ENCODE measurements at regions not wholly inside any gene's neighbourhood (a gene's known extent, or its start where the extent isn't known, plus 50 kb on each side); places are given as distances from the start of the nearest gene placed in this dataset.

DNA sequence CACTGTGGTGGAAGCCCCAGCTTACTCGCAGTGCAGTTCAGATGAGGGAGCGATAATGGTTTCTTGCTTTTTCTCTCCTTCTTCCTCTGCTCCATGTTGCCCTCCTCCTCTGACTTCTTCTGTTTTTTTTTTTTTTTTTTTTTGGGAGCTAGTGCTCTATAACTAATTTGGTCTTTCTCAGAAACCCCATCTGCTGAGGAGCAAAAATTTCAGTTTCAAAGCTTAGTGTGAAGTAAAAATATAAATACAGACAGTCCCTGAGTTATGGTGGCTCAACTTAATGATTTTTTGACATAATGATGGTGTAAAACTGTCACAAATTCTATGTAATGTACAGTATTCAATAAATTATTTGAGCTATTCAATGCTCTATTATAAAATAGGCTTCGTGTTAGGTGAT, 120.7 kb downstream of the TBX19 start:
- Histone ChIP-seq H3K36me3 (ENCODE audit: insufficient read depth, low read length) (no peaks in the 10 kb centered on the region), H3K27me3 (ENCODE audit: insufficient read depth, low read length) (no peaks in the 10 kb centered on the region), H3K9me3 (ENCODE audit: insufficient read depth, low read depth, low read length) (no peaks in the 10 kb centered on the region), H3K4me1 (ENCODE audit: insufficient read depth, low read length) (peaks cover 8% of the 10 kb centered on the region; the same call in 1 of the 2 replicates), H3K9ac (ENCODE audit: low read depth, low read length) (no peak overlapping the region), H3K27ac (ENCODE audit: low read depth, low read length) (no peak overlapping the region), H3K4me3 (ENCODE audit: low read length) (no peak overlapping the region)
- 100% methylated on average over 3 of the region's 3 CpGs for WGBS

- H3K4me1 ChIP-seq (ENCODE audit: insufficient read depth, low read length) = peaks cover 8% of the 10 kb centered on the region; the same call in 1 of the 2 replicates
- 100% methylated on average over 1 of the region's 1 CpG for WGBS
Observed at GRCh38 chr1:168400139-168400538, 119.5 kb downstream of the TBX19 start.

DNA sequence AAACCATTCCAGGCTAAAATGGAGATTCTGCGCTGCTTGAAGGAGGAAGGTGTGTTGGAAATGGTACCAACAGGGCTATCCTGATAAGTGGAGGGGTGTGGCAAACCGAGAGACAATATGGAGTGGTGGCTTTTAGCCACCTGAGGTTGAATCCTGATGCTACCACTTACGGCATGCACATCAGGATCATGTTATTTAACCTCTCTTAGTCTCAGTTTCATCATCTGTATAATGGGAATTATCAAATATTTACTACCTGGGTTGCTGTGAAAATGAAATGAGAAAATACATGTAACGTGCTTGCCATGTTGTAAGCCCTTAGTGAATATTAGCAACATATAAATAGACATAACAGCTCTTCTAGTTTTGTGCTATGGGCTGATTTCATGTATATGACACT, 117.1 kb downstream of the TBX19 start:
- Histone ChIP-seq H3K4me3 (ENCODE audit: low read length) (no peak overlapping the region), H3K4me1 (ENCODE audit: insufficient read depth, low read length) (peaks cover 8% of the 10 kb centered on the region; the same call in 1 of the 2 replicates), H3K9ac (ENCODE audit: low read depth, low read length) (no peak overlapping the region), H3K27ac (ENCODE audit: low read depth, low read length) (no peak overlapping the region), H3K27me3 (ENCODE audit: insufficient read depth, low read length) (no peaks in the 10 kb centered on the region), H3K9me3 (ENCODE audit: insufficient read depth, low read depth, low read length) (no peaks in the 10 kb centered on the region), H3K36me3 (ENCODE audit: insufficient read depth, low read length) (no peaks in the 10 kb centered on the region)
- WGBS = 95% methylated on average over 2 of the region's 4 CpGs

More at GRCh38 chr1:168400139-168400538, 119.5 kb downstream of the TBX19 start:
- H3K36me3 ChIP-seq (ENCODE audit: insufficient read depth, low read length) = no peaks in the 10 kb centered on the region
- H3K27ac ChIP-seq (ENCODE audit: low read depth, low read length) = no peak overlapping the region
- H3K9me3 ChIP-seq (ENCODE audit: insufficient read depth, low read depth, low read length) = no peaks in the 10 kb centered on the region
- no peak overlapping the region for H3K9ac ChIP-seq (ENCODE audit: low read depth, low read length)
- no peak overlapping the region for H3K4me3 ChIP-seq (ENCODE audit: low read length)
- no peaks in the 10 kb centered on the region for H3K27me3 ChIP-seq (ENCODE audit: insufficient read depth, low read length)

DNA sequence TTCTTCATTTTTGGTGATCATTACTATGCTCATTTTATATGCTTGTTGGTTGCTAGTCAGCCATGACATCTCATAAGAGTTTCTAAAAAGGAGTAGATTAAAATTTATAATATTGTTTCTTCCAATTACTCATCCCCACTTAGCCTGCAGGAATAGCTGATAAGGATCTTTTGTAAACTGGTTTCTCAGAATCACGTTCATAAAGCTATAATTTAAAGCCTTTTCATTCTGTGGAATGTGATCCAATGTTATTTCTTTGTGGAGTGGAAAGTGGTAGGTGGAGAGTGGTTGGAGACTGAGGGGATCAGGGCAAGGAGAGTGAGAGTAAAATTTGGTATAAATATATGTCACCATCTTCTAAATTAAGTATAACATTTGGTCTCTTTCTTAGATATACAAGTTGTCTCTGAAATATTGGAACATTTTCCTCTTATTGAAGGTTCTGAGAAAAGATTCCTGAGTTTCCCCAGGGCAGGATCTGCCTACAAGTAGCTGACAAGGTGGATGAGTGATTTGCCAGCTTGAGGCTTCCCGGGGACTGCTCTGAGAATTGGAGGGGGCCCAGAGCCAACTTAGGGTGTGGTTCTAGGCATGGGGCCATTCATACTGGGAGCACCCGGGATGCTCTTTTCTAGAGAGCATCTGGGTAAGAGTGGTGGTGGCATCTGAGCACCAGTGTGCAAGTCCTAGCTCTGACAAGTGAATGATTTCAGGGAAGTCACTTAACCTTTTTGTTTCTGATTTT, 116.4 kb downstream of the TBX19 start:
- 90% methylated on average over 3 of the region's 3 CpGs for WGBS
- peaks cover 8% of the 10 kb centered on the region; the same call in 1 of the 2 replicates for H3K4me1 ChIP-seq (ENCODE audit: insufficient read depth, low read length)
- no peaks in the 10 kb centered on the region for H3K36me3 ChIP-seq (ENCODE audit: insufficient read depth, low read length)
- H3K9me3 ChIP-seq (ENCODE audit: insufficient read depth, low read depth, low read length) = no peaks in the 10 kb centered on the region
- H3K9ac ChIP-seq (ENCODE audit: low read depth, low read length) = no peak overlapping the region
- no peak overlapping the region for H3K4me3 ChIP-seq (ENCODE audit: low read length)
- no peak overlapping the region for H3K27ac ChIP-seq (ENCODE audit: low read depth, low read length)
- H3K27me3 ChIP-seq (ENCODE audit: insufficient read depth, low read length) = no peaks in the 10 kb centered on the region

DNA sequence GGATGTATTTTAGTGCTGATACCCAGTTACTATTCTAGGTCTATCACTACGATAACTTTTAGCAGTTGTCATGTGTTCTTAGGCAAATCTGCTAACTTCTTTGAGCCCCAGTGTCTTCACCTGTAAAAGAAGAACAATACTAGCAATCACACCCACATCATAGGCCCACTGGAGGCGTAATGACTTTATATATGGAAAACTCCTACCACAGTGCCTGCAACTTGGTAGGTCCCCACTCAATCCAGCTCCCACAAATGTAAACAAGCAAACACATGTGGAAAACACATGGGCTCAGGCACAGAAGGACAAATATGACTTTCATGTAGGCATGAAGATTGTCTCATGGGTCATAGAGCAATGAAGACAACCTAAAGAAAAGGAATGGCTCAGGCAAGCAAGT, 115.8 kb downstream of the TBX19 start:
- no peaks in the 10 kb centered on the region for H3K27me3 ChIP-seq (ENCODE audit: insufficient read depth, low read length)
- no peaks in the 10 kb centered on the region for H3K36me3 ChIP-seq (ENCODE audit: insufficient read depth, low read length)
- H3K4me1 ChIP-seq (ENCODE audit: insufficient read depth, low read length) = peaks cover 8% of the 10 kb centered on the region; the same call in 1 of the 2 replicates
- no peak overlapping the region for H3K27ac ChIP-seq (ENCODE audit: low read depth, low read length)
- no peak overlapping the region for H3K4me3 ChIP-seq (ENCODE audit: low read length)
- WGBS = 99% methylated on average over 2 of the region's 2 CpGs
- H3K9me3 ChIP-seq (ENCODE audit: insufficient read depth, low read depth, low read length) = no peaks in the 10 kb centered on the region
- no peak overlapping the region for H3K9ac ChIP-seq (ENCODE audit: low read depth, low read length)

- 94% methylated on average over 1 of the region's 1 CpG for WGBS
Observed at GRCh38 chr1:168394858-168395257, 114.2 kb downstream of the TBX19 start.

DNA sequence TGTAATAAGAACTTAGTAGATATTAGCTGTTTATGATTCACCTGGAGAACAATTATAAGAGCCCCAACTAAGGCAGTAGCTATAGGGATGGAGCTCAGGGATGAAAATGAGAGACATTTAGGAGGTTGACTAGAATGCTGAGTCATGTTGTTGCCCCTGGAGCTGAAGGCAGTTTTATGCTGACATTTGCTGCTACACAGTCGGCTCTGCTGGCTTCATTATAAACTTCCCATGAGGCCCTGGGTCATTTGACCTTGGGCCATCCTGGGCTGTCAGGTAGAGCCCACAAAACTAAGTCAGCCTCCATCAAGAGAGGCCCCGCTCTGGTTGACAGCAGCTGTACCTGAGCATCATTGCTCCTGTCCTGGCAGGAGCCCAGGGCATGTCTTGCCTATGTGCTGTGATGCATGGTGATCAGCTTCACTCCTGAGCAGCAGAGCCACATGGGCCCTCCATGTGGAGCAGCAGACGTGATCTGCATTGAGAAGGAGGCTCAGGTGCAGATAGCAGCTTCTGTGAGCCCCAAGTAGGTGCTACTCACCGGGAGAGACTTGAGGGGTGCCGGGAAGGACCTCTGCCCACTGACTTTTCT, 112.4 kb downstream of the TBX19 start:
- WGBS = 91% methylated on average over 5 of the region's 5 CpGs
- Histone ChIP-seq H3K4me3 (ENCODE audit: low read length) (no peak overlapping the region), H3K9me3 (ENCODE audit: insufficient read depth, low read depth, low read length) (no peaks in the 10 kb centered on the region), H3K4me1 (ENCODE audit: insufficient read depth, low read length) (peaks cover 5% of the 10 kb centered on the region), H3K36me3 (ENCODE audit: insufficient read depth, low read length) (no peaks in the 10 kb centered on the region), H3K27me3 (ENCODE audit: insufficient read depth, low read length) (no peaks in the 10 kb centered on the region), H3K9ac (ENCODE audit: low read depth, low read length) (no peak overlapping the region), H3K27ac (ENCODE audit: low read depth, low read length) (no peak overlapping the region)

More at GRCh38 chr1:168394858-168395257, 114.2 kb downstream of the TBX19 start:
- no peaks in the 10 kb centered on the region for H3K9me3 ChIP-seq (ENCODE audit: insufficient read depth, low read depth, low read length)
- no peaks in the 10 kb centered on the region for H3K27me3 ChIP-seq (ENCODE audit: insufficient read depth, low read length)
- no peak overlapping the region for H3K4me3 ChIP-seq (ENCODE audit: low read length)
- no peak overlapping the region for H3K9ac ChIP-seq (ENCODE audit: low read depth, low read length)
- H3K27ac ChIP-seq (ENCODE audit: low read depth, low read length) = no peak overlapping the region
- peaks cover 8% of the 10 kb centered on the region; the same call in 1 of the 2 replicates for H3K4me1 ChIP-seq (ENCODE audit: insufficient read depth, low read length)
- no peaks in the 10 kb centered on the region for H3K36me3 ChIP-seq (ENCODE audit: insufficient read depth, low read length)

DNA sequence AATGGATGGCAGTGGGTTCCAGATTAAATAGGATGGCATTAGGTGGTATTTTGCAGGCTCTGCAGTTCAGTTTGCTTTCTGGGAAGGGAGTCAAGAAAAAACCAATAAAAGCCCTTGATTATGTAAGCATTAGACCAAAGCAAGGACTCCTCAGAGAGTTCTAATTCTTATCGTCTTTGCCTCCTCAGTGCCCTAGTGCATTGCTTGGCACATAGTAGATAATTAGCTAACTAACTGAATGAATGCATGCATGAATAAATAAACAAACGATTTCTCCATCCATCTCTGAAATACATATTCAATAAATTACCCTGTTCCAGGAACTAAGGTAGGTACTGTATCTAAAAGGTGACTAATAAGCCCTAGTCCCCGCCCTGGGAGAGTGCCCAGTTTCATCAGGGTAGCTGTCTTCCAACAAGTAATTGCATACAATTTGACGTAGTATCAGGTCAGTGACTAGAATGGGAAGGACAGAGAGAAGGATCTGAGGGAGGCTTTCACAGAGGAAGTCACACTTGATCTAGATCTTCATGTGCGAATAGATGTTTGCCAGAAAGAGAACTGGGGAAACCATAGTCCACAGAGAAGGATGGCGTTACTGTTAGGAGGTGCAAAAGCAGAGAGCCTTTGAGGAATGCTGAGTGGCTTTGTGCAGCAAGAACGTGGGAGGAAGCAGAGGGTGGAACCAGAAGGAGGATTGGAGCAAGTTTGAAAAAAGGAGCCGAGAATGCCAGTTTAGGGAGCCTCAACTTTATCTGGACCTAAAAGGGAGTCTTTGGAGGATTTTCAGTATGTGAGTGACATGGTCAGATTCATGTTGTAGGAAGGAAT, 111.4 kb downstream of the TBX19 start:
- Histone ChIP-seq H3K27ac (ENCODE audit: low read depth, low read length) (no peak overlapping the region), H3K9me3 (ENCODE audit: insufficient read depth, low read depth, low read length) (no peaks in the 10 kb centered on the region), H3K4me1 (ENCODE audit: insufficient read depth, low read length) (peaks cover 15% of the 10 kb centered on the region), H3K27me3 (ENCODE audit: insufficient read depth, low read length) (peaks cover under 1% of the 10 kb centered on the region; the same call in 1 of the 2 replicates), H3K36me3 (ENCODE audit: insufficient read depth, low read length) (no peaks in the 10 kb centered on the region), H3K4me3 (ENCODE audit: low read length) (no peak overlapping the region), H3K9ac (ENCODE audit: low read depth, low read length) (no peak overlapping the region)
- WGBS = 85% methylated on average over 7 of the region's 8 CpGs

- peaks cover 6% of the 10 kb centered on the region; the same call in 1 of the 2 replicates for H3K27me3 ChIP-seq (ENCODE audit: insufficient read depth, low read length)
- no peak overlapping the region for H3K9ac ChIP-seq (ENCODE audit: low read depth, low read length)
- H3K27ac ChIP-seq (ENCODE audit: low read depth, low read length) = no peak overlapping the region
- peaks cover 19% of the 10 kb centered on the region for H3K4me1 ChIP-seq (ENCODE audit: insufficient read depth, low read length)
- no peak overlapping the region for H3K4me3 ChIP-seq (ENCODE audit: low read length)
- H3K9me3 ChIP-seq (ENCODE audit: insufficient read depth, low read depth, low read length) = no peaks in the 10 kb centered on the region
- H3K36me3 ChIP-seq (ENCODE audit: insufficient read depth, low read length) = no peaks in the 10 kb centered on the region
- WGBS = 98% methylated on average over 2 of the region's 2 CpGs
Observed at GRCh38 chr1:168390271-168390670, 109.6 kb downstream of the TBX19 start.

GRCh38 chr1:168387781-168388760, 107.4 kb downstream of the TBX19 start:
- Histone ChIP-seq H3K9me3 (ENCODE audit: insufficient read depth, low read depth, low read length) (no peaks in the 10 kb centered on the region), H3K27me3 (ENCODE audit: insufficient read depth, low read length) (peaks cover 6% of the 10 kb centered on the region; the same call in 1 of the 2 replicates), H3K27ac (ENCODE audit: low read depth, low read length) (no peak overlapping the region), H3K4me3 (ENCODE audit: low read length) (peak overlapping the region; percentile 24; the same call in 1 of the 2 replicates), H3K9ac (ENCODE audit: low read depth, low read length) (no peak overlapping the region), H3K4me1 (ENCODE audit: insufficient read depth, low read length) (peaks cover 19% of the 10 kb centered on the region), H3K36me3 (ENCODE audit: insufficient read depth, low read length) (no peaks in the 10 kb centered on the region)
- WGBS = 74% methylated on average over 5 of the region's 5 CpGs
